ENCODE measurements at regions not wholly inside any gene's neighbourhood (a gene's known extent, or its start where the extent isn't known, plus 50 kb on each side); places are given as distances from the start of the nearest gene placed in this dataset.
"Not testable (repeated sequence)": the region's sequence is repeated elsewhere in the genome, so short reads cannot be mapped to it uniquely, and the experiment has no call there.

DNA sequence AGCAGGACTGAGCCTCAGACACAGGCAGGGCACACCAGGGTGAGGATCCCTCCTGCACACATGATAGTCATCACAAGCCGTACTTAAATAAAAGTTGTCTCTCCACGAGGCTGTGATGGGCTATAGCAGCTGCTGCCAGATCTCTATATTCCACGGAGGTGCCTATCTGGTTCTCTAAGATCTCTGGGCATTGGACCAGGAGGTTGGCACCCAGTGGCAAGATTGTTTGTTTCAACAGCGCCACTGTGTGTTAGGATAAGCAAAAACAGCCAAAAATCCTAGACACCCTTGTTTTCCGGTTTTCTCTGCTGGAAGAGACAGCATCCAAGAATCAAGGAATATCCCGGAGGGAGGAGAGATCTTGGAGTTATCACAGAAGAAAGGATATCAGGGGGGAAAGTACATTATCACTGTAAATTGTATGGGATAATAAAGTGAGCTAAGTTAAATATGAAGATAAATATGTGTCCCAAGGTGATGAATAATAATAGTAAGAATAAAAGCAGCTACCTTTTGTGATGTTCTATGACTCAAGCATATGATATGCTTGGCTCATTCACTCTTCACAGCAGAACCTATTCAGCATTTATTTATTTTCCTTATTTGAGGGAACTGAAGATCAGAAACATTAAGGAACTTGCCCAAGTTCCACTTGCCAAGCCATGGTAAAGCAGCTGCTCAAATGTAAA, 90.6 kb upstream of the AKAP13 start:
- no peak overlapping the region for H3K4me3 ChIP-seq (ENCODE audit: low read length)
- ATAC-seq = peak; percentile 67 to 81
- no peaks in the 10 kb centered on the region for H3K9me3 ChIP-seq (ENCODE audit: control insufficient read depth, low read length)
- no peaks in the 10 kb centered on the region for H3K4me1 ChIP-seq (ENCODE audit: control insufficient read depth, insufficient read depth, low read length)
- intact Hi-C loops (cut with DNase I) = loop anchor here in 3 of 4 donors (10.0 kb wide), 2 partner anchors 125 to 545 kb away; no protein-coding TSS in a partner anchor
- DNase-seq = peak in 2 of 3 donors; percentile 49 to 66
- H3K27me3 ChIP-seq (ENCODE audit: control insufficient read depth, insufficient read depth) = no peaks in the 10 kb centered on the region
- WGBS = 14% methylated on average over 6 of the region's 6 CpGs
- H3K27ac ChIP-seq (ENCODE audit: low read length) = no peak overlapping the region

DNA sequence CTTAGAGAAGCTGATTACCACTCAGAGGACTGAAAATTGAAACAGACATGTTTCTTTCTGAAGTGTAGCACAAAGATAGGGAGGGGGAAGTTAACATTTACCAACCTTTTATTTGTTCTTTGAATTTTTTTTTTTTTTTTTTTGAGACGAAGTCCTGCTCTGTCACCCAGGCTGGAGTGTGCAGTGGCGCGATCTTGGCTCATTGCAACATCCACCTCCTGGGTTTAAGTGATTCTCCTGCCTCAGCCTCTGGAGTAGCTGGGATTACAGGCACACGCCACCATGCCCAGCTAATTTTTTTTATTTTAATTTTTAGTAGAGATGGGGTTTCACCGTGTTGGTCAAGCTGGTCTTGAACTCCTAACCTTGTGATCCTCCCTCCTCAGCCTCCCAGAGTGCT, 87.8 kb upstream of the AKAP13 start:
- H3K27me3 ChIP-seq (ENCODE audit: control insufficient read depth, insufficient read depth); DNase-seq; H3K4me1 ChIP-seq (ENCODE audit: control insufficient read depth, insufficient read depth, low read length); H3K9me3 ChIP-seq (ENCODE audit: control insufficient read depth, low read length); H3K4me3 ChIP-seq (ENCODE audit: low read length); H3K27ac ChIP-seq (ENCODE audit: low read length); ATAC-seq: not testable (repeated sequence)
- WGBS = 96% methylated on average over 5 of the region's 5 CpGs
- intact Hi-C loops (cut with DNase I) = loop anchor here in 3 of 4 donors (10.0 kb wide), 2 partner anchors 122 to 542 kb away; no protein-coding TSS in a partner anchor

DNA sequence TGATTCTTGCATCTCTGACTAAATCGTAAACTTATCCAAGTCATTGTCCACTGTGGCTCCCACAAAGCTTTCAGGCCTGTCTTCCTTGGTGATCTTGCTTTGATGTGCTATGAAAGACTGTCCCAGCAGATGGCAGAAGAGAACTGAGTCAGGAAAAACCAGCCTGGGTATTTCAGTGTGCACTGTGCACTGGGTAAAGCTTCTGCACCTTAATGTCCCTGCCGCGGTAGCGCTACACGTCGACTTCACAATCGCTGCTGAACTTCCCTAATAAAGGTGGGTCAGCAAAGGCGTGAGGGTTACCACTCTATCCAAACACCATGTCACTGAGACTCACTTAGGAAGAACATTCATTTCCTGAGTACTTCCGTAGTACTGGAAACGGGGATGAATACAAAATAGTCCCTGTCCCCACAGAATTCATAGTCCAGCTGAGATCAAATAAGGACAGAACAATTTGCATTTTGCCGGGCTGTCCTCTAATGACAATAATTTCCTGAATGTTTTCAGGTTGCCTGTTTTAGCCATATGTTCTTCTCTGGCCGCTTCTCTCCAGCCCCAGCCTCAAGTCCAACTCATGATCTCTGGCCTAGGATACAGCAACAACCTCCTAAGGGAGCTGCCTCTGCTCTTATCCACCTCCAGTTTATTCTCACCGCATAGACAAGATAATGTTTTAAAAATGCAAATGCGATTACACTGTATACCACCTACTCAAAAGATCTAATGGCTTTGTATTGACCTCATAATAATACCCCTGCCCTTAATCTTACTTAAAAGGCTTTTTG, 83.6 kb upstream of the AKAP13 start:
- Histone ChIP-seq H3K4me1 (ENCODE audit: control insufficient read depth, insufficient read depth, low read length) (no peaks in the 10 kb centered on the region), H3K4me3 (ENCODE audit: low read length) (peak overlapping the region; percentile 46), H3K27me3 (ENCODE audit: control insufficient read depth, insufficient read depth) (no peaks in the 10 kb centered on the region), H3K27ac (ENCODE audit: low read length) (no peak overlapping the region), H3K9me3 (ENCODE audit: control insufficient read depth, low read length) (no peaks in the 10 kb centered on the region)
- WGBS = 13% methylated on average over 14 of the region's 14 CpGs
- DNase-seq = peak in 2 of 3 donors; percentile 46 to 72
- intact Hi-C loops (cut with DNase I) = loop anchor here in 3 of 4 donors (10.0 kb wide), 2 partner anchors 118 to 538 kb away; no protein-coding TSS in a partner anchor
- ATAC-seq = peak; percentile 93 to 94

DNA sequence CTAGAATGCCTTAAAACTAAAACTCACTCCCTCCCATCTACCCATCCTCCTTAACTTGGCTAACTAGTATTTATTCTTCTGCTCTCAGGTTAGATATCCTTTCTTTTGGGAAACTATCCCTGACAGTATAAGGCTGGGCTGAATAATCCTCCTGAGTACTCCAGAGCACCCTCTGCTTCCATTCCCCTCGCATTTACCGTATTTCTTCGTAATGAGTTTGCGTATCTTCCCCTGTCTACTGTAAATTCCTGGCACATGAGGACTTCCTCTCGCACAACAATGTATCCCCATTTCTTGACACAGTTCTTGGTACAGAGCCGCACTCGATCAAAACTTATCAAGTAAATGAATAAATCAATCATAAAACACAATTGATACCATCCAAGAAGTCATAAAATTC, 82.9 kb upstream of the AKAP13 start:
- Histone ChIP-seq H3K9me3 (ENCODE audit: control insufficient read depth, low read length) (no peaks in the 10 kb centered on the region), H3K27ac (ENCODE audit: low read length) (no peak overlapping the region), H3K4me1 (ENCODE audit: control insufficient read depth, insufficient read depth, low read length) (no peaks in the 10 kb centered on the region), H3K27me3 (ENCODE audit: control insufficient read depth, insufficient read depth) (no peaks in the 10 kb centered on the region), H3K4me3 (ENCODE audit: low read length) (no peak overlapping the region)
- no peak for DNase-seq
- intact Hi-C loops (cut with DNase I) = loop anchor here in 3 of 4 donors (10.0 kb wide), 2 partner anchors 117 to 537 kb away; no protein-coding TSS in a partner anchor
- no peak for ATAC-seq
- 97% methylated on average over 7 of the region's 7 CpGs for WGBS

DNA sequence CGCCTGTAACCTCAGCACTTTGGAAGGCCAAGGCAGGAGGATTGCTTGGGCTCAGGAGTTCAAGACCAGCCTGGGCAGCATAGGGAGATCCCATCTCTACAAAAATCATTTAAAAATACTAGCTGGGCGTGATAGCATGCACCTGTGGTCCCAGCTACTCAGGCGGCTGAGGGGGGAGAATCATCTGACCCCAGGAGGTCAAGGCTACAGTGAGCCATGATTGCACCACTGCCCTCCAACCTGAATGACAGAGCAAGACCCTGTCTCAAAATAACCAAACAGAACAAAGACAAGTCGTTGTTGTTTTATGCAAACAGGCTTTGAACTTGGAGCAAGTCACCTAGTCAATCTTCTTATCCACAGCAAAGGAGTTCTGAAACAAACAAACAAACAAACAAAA, 82.0 kb upstream of the AKAP13 start:
- no peaks in the 10 kb centered on the region for H3K4me1 ChIP-seq (ENCODE audit: control insufficient read depth, insufficient read depth, low read length)
- intact Hi-C loops (cut with DNase I) = loop anchor here in 3 of 4 donors (10.0 kb wide), 2 partner anchors 116 to 536 kb away; no protein-coding TSS in a partner anchor
- H3K27ac ChIP-seq (ENCODE audit: low read length) = no peak overlapping the region
- no peaks in the 10 kb centered on the region for H3K9me3 ChIP-seq (ENCODE audit: control insufficient read depth, low read length)
- ATAC-seq (no peak), DNase-seq (no peak)
- no peak overlapping the region for H3K4me3 ChIP-seq (ENCODE audit: low read length)
- H3K27me3 ChIP-seq (ENCODE audit: control insufficient read depth, insufficient read depth) = no peaks in the 10 kb centered on the region
- 91% methylated on average over 4 of the region's 4 CpGs for WGBS

DNA sequence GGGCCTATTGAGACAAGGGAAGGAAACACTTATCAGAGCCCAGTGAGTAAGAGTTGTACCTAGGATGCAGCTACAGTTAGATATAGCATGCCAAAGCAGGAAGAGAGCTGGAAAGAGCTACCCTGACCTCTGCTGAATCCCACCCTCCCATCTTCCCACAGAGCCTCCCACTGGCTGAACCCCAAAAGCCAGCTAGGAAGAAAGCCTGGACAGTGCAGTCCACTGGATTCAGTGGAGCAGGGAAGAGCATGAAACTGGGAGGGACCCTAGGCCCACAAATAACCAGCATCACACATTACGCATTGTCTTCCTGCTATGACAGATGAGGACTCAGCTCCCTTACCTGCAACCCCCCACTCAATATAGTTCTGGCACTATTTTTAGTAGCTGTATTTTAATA, 81.5 kb upstream of the AKAP13 start:
- Histone ChIP-seq H3K4me3 (ENCODE audit: low read length) (no peak overlapping the region), H3K9me3 (ENCODE audit: control insufficient read depth, low read length) (no peaks in the 10 kb centered on the region), H3K27me3 (ENCODE audit: control insufficient read depth, insufficient read depth) (no peaks in the 10 kb centered on the region), H3K4me1 (ENCODE audit: control insufficient read depth, insufficient read depth, low read length) (no peaks in the 10 kb centered on the region), H3K27ac (ENCODE audit: low read length) (no peak overlapping the region)
- intact Hi-C loops (cut with DNase I) = loop anchor here in 3 of 4 donors (10.0 kb wide), 2 partner anchors 116 to 536 kb away; no protein-coding TSS in a partner anchor
- WGBS = 98% methylated on average over 1 of the region's 1 CpG
- ATAC-seq (no peak), DNase-seq (no peak)

DNA sequence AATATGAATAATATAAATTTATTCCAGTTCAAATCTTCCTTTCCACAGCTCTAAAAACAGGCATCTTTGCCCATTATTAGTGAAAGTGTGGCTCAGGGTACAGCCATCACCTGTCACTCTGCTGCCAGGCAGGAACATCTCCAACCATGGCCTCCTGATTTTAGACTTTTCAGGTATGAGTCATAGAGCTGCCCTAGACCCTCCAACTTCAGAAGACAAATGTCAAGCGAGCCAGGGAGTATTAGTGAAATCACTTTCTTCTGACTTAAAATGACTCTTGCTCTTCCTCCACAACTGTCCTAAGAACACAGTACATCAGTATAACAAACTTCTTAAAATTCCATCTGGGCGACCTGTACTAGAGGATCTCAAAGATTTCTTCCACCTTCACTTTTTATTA, 78.1 kb upstream of the AKAP13 start:
- 84% methylated on average over 2 of the region's 2 CpGs for WGBS
- intact Hi-C loops (cut with DNase I) = loop anchor here in 1 of 4 donors (10.0 kb wide), 1 partner anchor 533 kb away; no protein-coding TSS in a partner anchor
- Histone ChIP-seq H3K9me3 (ENCODE audit: control insufficient read depth, low read length) (no peaks in the 10 kb centered on the region), H3K4me1 (ENCODE audit: control insufficient read depth, insufficient read depth, low read length) (no peaks in the 10 kb centered on the region), H3K4me3 (ENCODE audit: low read length) (no peak overlapping the region), H3K27ac (ENCODE audit: low read length) (no peak overlapping the region), H3K27me3 (ENCODE audit: control insufficient read depth, insufficient read depth) (no peaks in the 10 kb centered on the region)
- ATAC-seq = no peak
- no peak for DNase-seq

DNA sequence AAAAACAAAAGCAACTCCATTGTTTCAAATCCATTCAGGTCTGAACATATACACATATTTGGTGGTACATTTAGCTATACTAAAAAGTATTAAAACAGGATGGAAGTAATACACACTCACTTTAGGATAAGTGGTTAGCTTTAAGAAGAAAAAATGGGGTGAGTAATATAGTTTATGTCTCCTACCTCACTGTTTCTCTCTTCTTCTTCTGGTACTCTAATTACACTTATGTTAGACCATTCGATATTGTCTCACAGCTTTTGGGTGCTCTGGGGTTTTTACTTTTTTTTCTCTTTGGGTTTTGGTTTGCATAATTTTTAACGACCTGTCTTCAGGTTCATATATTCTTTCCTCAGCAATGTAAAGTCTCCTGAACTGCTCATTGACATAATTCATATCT, 75.4 kb upstream of the AKAP13 start:
- Histone ChIP-seq H3K27ac (ENCODE audit: low read length) (no peak overlapping the region), H3K9me3 (ENCODE audit: control insufficient read depth, low read length) (no peaks in the 10 kb centered on the region), H3K4me1 (ENCODE audit: control insufficient read depth, insufficient read depth, low read length) (no peaks in the 10 kb centered on the region), H3K4me3 (ENCODE audit: low read length) (no peak overlapping the region), H3K27me3 (ENCODE audit: control insufficient read depth, insufficient read depth) (no peaks in the 10 kb centered on the region)
- intact Hi-C loops (cut with DNase I) = loop anchor here in 1 of 4 donors (10.0 kb wide), 1 partner anchor 530 kb away; no protein-coding TSS in a partner anchor
- no peak for DNase-seq
- ATAC-seq = no peak
- WGBS = 93% methylated on average over 2 of the region's 2 CpGs

DNA sequence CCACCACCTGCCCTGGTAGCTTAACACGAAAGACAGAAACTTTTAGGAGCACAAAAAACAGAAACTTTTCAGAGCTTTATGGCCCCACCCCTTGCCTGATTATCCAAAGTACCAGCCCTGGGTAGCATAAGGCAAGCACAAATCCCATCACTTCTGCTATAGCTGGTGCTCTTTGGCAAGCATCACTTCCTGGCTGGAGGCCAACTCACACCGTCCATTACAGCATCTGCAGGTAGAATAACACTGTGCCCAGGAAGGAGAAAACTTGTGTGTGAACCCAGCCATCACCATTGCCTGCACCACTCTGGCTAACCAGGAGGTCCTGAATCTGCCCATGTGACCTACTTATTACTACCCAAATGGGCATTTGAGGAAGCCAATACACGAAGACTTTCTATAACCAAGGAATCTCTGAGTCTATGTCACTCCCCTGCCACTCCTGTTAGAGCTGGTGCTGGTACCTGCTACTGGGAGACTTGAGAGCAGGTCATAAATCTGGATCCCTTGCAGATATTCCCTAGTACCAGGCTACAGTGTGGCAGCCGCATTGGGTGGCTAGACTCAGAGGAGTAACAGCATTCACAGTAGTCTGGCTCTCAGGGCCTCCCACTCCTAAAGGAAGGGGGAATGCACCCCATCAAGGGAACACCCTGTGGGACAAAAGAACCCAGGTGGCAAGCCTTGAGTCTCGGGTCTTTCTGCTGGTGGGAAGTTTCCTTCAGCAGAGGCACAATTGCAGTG, 73.3 kb upstream of the AKAP13 start:
- Histone ChIP-seq H3K9me3 (ENCODE audit: control insufficient read depth, low read length) (no peaks in the 10 kb centered on the region), H3K4me1 (ENCODE audit: control insufficient read depth, insufficient read depth, low read length) (no peaks in the 10 kb centered on the region), H3K27me3 (ENCODE audit: control insufficient read depth, insufficient read depth) (no peaks in the 10 kb centered on the region), H3K27ac (ENCODE audit: low read length) (no peak overlapping the region), H3K4me3 (ENCODE audit: low read length) (no peak overlapping the region)
- no peak for DNase-seq
- intact Hi-C loops (cut with DNase I) = loop anchor here in 1 of 4 donors (10.0 kb wide), 1 partner anchor 528 kb away; no protein-coding TSS in a partner anchor
- no peak for ATAC-seq
- whole genome bisulfite sequencing = 82% methylated on average over 5 of the region's 5 CpGs

DNA sequence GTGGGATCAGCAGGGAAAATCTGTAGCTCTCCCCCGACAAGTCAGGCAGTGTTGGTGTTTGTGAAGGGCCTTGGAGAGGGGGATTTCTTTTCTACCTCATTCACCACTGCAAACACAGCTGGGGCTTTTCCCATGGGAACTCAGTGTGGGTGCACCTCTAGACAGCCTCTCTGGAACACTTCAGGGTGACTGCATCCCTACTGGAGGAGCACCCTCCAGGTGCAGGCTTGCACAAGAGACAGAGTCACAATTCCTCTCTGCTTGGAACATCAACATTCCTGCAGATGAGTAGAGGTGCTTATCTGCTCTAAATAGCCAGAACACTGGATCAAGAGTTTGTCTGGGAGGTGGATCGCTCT, 72.7 kb upstream of the AKAP13 start:
- ATAC-seq = no peak
- DNase-seq = no peak
- H3K27ac ChIP-seq (ENCODE audit: low read length) = no peak overlapping the region
- intact Hi-C loops (cut with DNase I) = loop anchor here in 1 of 4 donors (10.0 kb wide), 1 partner anchor 527 kb away; no protein-coding TSS in a partner anchor
- H3K27me3 ChIP-seq (ENCODE audit: control insufficient read depth, insufficient read depth) = no peaks in the 10 kb centered on the region
- no peak overlapping the region for H3K4me3 ChIP-seq (ENCODE audit: low read length)
- H3K9me3 ChIP-seq (ENCODE audit: control insufficient read depth, low read length) = no peaks in the 10 kb centered on the region
- no peaks in the 10 kb centered on the region for H3K4me1 ChIP-seq (ENCODE audit: control insufficient read depth, insufficient read depth, low read length)
- 85% methylated on average over 2 of the region's 2 CpGs for WGBS

Measured in right cardiac atrium (tissue), 5 donors.